PFSK-1 (cell line): ENCODE measurements at regions not wholly inside any gene's neighbourhood (a gene's known extent, or its start where the extent isn't known, plus 50 kb on each side); places are given as distances from the start of the nearest gene placed in this dataset.

Experiments
- POLR2AphosphoS5 ChIP-seq: IDR thresholded peaks from 2 replicates; pipeline ENCODE4 v1.6.1; 2012; ENCODE audit warnings: low read depth, mild to moderate bottlenecking, control low read depth, low read length, moderate library complexity
- REST ChIP-seq, 2 experiments: IDR thresholded peaks; 2 replicates each; pipeline versions ENCODE4 v1.6.1 to v1.8.0; 2011 to 2012; ENCODE audit warnings: low read depth in 2 of 2, low read length in 2 of 2, control low read depth in 1 of 2, inconsistent platforms in 1 of 2, mild to moderate bottlenecking in 1 of 2, moderate library complexity in 1 of 2; ENCODE audit not compliant: insufficient read depth in 1 of 2
- SIN3A ChIP-seq: IDR thresholded peaks from 2 replicates; pipeline ENCODE4 v1.6.1; 2012; ENCODE audit warnings: mild to moderate bottlenecking, low read length, moderate library complexity, borderline replicate concordance; ENCODE audit not compliant: insufficient read depth
- TAF1 ChIP-seq: IDR thresholded peaks from 2 replicates; pipeline ENCODE4 v1.6.1; 2012; ENCODE audit warnings: low read length, control low read depth, borderline replicate concordance; ENCODE audit not compliant: insufficient read depth

DNA sequence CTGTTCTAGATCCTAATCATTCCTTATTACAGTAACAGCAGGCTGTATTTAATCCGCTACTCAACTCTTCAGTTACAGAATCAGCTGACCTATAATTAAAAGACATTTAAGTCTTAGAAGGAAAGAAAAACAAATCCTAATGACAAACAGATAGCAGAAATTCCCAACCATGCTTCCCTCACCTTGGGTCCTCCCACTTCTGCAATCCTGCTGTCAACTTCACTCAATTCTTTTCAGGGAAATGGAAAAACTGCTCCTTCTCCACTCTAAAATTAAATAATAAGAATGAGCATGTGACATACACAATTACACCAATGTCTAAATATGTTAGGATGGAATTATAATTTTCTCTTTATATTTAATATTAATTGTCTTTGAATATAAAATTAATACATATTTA is 182.6 kb upstream of the LYPLAL1 start:
- TF ChIP-seq POLR2AphosphoS5 (no peak), TAF1 (no peak), REST (IDR thresholded peaks at IDR 0.05; ENCODE audit: insufficient read depth in 1 of 2, low read depth in 2 of 2, low read length in 2 of 2) (no peak), SIN3A (no peak)
